Kidney (tissue), 13 donors: ENCODE measurements at regions not wholly inside any gene's neighbourhood (a gene's known extent, or its start where the extent isn't known, plus 50 kb on each side); places are given as distances from the start of the nearest gene placed in this dataset.

Source experiments
- DNase-seq, 5 donors: peaks; one replicate each; pipeline ENCODE4 v3.0.0-alpha.2; 2013 to 2020
- FAIRE-seq: peaks from 2 replicates; lab custom pipeline; 2012; peaks lifted over from hg19 to GRCh38; lab: Jason Lieb, UNC
- H3K27ac ChIP-seq, 2 donors: one replicate each; pipeline ENCODE4 v1.7.0; 2013; ENCODE audit warnings: low read depth in 2 of 2, low read length in 2 of 2, inconsistent platforms in 1 of 2
- H3K27me3 ChIP-seq: one replicate; pipeline ENCODE4 v1.7.1; 2013; ENCODE audit warnings: low read length, inconsistent platforms; ENCODE audit not compliant: control insufficient read depth, insufficient read depth
- H3K36me3 ChIP-seq, 3 donors: one replicate each; pipeline versions ENCODE4 v1.7.0 to v1.7.1; 2013; ENCODE audit warnings: low read length in 3 of 3, control low read depth in 1 of 3, inconsistent platforms in 1 of 3; ENCODE audit not compliant: insufficient read depth in 3 of 3, control insufficient read depth in 2 of 3
- H3K4me1 ChIP-seq, 3 donors: one replicate each; pipeline versions ENCODE4 v1.7.0 to v1.7.1; 2013; ENCODE audit warnings: low read length in 3 of 3, inconsistent platforms in 1 of 3, low read depth in 1 of 3; ENCODE audit not compliant: control insufficient read depth in 2 of 3, insufficient read depth in 2 of 3
- H3K4me3 ChIP-seq, 3 donors: one replicate each; pipeline versions ENCODE4 v1.7.0 to v1.8.1; 2013; ENCODE audit warnings: low read length in 3 of 3, control low read depth in 1 of 3, inconsistent platforms in 1 of 3
- H3K9ac ChIP-seq, 3 donors: one replicate each; pipeline versions ENCODE4 v1.7.0 to v1.7.1; 2013; ENCODE audit warnings: low read length in 3 of 3, control low read depth in 1 of 3, inconsistent platforms in 1 of 3
- H3K9me3 ChIP-seq, 3 donors: one replicate each; pipeline versions ENCODE4 v1.7.0 to v1.7.1; 2013; ENCODE audit warnings: low read length in 3 of 3, control low read depth in 1 of 3, inconsistent platforms in 1 of 3; ENCODE audit not compliant: control insufficient read depth in 2 of 3, insufficient read depth in 1 of 3
- CTCF ChIP-seq: IDR thresholded peaks from 3 replicates; pipeline ENCODE4 v1.5.1; 2012; ENCODE audit warnings: mild to moderate bottlenecking, moderate library complexity, borderline replicate concordance; ENCODE audit not compliant: insufficient read depth; ENCODE audit errors: extremely low read depth
- intact Hi-C: fragments of 100-400 bp; cut with DNase I; formaldehyde crosslinking; loops from one replicate; pipeline ENCODE4 v1.11.1; 2022
- donor health status: control.
- donor health status: control.
- donor health status: control.
- donor health status: control.
- donor health status: control.
- donor health status: DM: yes; HTN: yes; CAD: no.
- donor health status: Normal renal cell carcinoma (clear cell type).

- H3K4me1 ChIP-seq = no peaks in the 10 kb centered on the region
- H3K36me3 ChIP-seq = no peaks in the 10 kb centered on the region
- DNase-seq = no peak
- intact Hi-C loops = no loop called here
- H3K9ac ChIP-seq = no peak overlapping the region
- H3K9me3 ChIP-seq = no peaks in the 10 kb centered on the region
- H3K4me3 ChIP-seq = no peak overlapping the region
- H3K27me3 ChIP-seq = no peaks in the 10 kb centered on the region
- no peak for TF ChIP-seq CTCF
- H3K27ac ChIP-seq = no peak overlapping the region
- FAIRE-seq = no peak
Observed at GRCh38 chr9:78399153-78399552, 102.2 kb downstream of the PSAT1 start.

GRCh38 chr9:78400496-78400895, 103.6 kb downstream of the PSAT1 start:
- Histone ChIP-seq H3K27me3 (no peaks in the 10 kb centered on the region), H3K4me3 (no peak overlapping the region), H3K27ac (no peak overlapping the region), H3K9me3 (no peaks in the 10 kb centered on the region), H3K9ac (no peak overlapping the region), H3K36me3 (no peaks in the 10 kb centered on the region), H3K4me1 (no peaks in the 10 kb centered on the region)
- no peak for FAIRE-seq
- no peak for TF ChIP-seq CTCF
- no peak for DNase-seq
- intact Hi-C loops = no loop called here

GRCh38 chr9:78405461-78405860, 108.5 kb downstream of the PSAT1 start:
- FAIRE-seq (no peak), DNase-seq (no peak)
- TF ChIP-seq CTCF = no peak
- Histone ChIP-seq H3K9ac (no peak overlapping the region), H3K36me3 (no peaks in the 10 kb centered on the region), H3K27me3 (no peaks in the 10 kb centered on the region), H3K27ac (no peak overlapping the region), H3K4me1 (no peaks in the 10 kb centered on the region), H3K4me3 (no peak overlapping the region), H3K9me3 (no peaks in the 10 kb centered on the region)
- intact Hi-C loops = no loop called here

GRCh38 chr9:78406146-78406545, 109.2 kb downstream of the PSAT1 start:
- H3K4me1 ChIP-seq = no peaks in the 10 kb centered on the region
- DNase-seq (no peak), FAIRE-seq (no peak)
- H3K36me3 ChIP-seq = no peaks in the 10 kb centered on the region
- H3K4me3 ChIP-seq = no peak overlapping the region
- H3K27me3 ChIP-seq = no peaks in the 10 kb centered on the region
- intact Hi-C loops = no loop called here
- TF ChIP-seq CTCF = no peak
- H3K9me3 ChIP-seq = no peaks in the 10 kb centered on the region
- no peak overlapping the region for H3K27ac ChIP-seq
- H3K9ac ChIP-seq = no peak overlapping the region
